Right lobe of liver (tissue), 4 donors: ENCODE measurements at regions not wholly inside any gene's neighbourhood (a gene's known extent, or its start where the extent isn't known, plus 50 kb on each side); places are given as distances from the start of the nearest gene placed in this dataset.

ENCODE experiments used
- POLR2A ChIP-seq: fragments of 450-650 bp; IDR thresholded peaks from one replicate; pipeline ENCODE4 v1.6.1; 2017; ENCODE audit warnings: antibody characterized with exemption, mild to moderate bottlenecking
- TF ChIP-seq, protein P1 (sequence below), 4 donors: fragments of 200-600 bp in 3 of 4; fragments of 450-650 bp in 1 of 4; IDR thresholded peaks; one replicate each; pipeline versions ENCODE4 v1.5.1 to v1.8.0; 2016 to 2022; ENCODE audit warnings: antibody characterized with exemption in 4 of 4, mild to moderate bottlenecking in 2 of 4
- donor health status: DM: no; HTN: no; CAD: no.
- donor health status: DM: no; HTN: no; CAD: no.
- donor health status: DM: no; HTN: yes; CAD: no.

DNA sequence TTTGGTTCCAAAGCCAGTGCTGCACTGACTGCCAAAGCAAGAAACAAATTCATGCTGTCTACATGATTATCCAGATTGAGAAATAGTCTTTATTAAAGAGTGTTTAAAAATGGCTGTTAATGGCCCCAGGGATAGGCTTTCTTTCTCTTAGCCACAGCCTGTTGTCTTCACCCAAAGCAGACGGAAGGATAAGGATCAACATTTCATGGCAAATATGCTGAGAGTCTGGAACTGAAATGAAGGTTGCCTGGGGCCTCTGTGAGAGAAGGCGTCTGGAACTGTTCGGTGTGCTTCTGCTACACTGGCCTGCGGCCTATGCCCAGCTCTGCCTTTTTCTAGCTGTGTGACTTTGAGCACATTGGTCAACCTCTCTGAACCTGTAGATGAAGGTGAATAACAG lies 373.0 kb upstream of the ZFP64 start:
- TF ChIP-seq POLR2A, result no peak
- TF ChIP-seq, protein P1, sequence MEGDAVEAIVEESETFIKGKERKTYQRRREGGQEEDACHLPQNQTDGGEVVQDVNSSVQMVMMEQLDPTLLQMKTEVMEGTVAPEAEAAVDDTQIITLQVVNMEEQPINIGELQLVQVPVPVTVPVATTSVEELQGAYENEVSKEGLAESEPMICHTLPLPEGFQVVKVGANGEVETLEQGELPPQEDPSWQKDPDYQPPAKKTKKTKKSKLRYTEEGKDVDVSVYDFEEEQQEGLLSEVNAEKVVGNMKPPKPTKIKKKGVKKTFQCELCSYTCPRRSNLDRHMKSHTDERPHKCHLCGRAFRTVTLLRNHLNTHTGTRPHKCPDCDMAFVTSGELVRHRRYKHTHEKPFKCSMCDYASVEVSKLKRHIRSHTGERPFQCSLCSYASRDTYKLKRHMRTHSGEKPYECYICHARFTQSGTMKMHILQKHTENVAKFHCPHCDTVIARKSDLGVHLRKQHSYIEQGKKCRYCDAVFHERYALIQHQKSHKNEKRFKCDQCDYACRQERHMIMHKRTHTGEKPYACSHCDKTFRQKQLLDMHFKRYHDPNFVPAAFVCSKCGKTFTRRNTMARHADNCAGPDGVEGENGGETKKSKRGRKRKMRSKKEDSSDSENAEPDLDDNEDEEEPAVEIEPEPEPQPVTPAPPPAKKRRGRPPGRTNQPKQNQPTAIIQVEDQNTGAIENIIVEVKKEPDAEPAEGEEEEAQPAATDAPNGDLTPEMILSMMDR (IDR thresholded peaks at IDR 0.05), result no peak
